Activated naive CD4-positive, alpha-beta T cell treated with anti-CD3 and anti-CD28 coated beads, Interleukin-2, amount 10 ng/mL, durations not matched to agents 7 days and 5 days (primary cell): ENCODE measurements at regions not wholly inside any gene's neighbourhood (a gene's known extent, or its start where the extent isn't known, plus 50 kb on each side); places are given as distances from the start of the nearest gene placed in this dataset.
"Not testable (repeated sequence)": the region's sequence is repeated elsewhere in the genome, so short reads cannot be mapped to it uniquely, and the experiment has no call there.

ENCODE experiments used
- CTCF ChIA-PET: fragments of 350-600 bp; sonication (Branson Sonifier 250); formaldehyde crosslinking; loops from one replicate; lab custom pipeline; 2021; ENCODE audit warnings: antibody characterized with exemption; lab: Charles Lee
- DNase-seq: peaks from one replicate; pipeline ENCODE4 v3.0.0-alpha.2; 2020
- H3K27ac Mint-ChIP-seq: one replicate; pipeline ENCODE4 v1.8.0; 2021; ENCODE audit warnings: mild to moderate bottlenecking, moderate library complexity, mixed read lengths
- H3K27me3 Mint-ChIP-seq: one replicate; pipeline ENCODE4 v1.8.0; 2021; ENCODE audit warnings: mild to moderate bottlenecking, mixed read lengths
- H3K36me3 Mint-ChIP-seq: one replicate; pipeline ENCODE4 v1.8.0; 2021; ENCODE audit warnings: mixed read lengths
- H3K4me1 Mint-ChIP-seq: one replicate; pipeline ENCODE4 v1.8.0; 2021; ENCODE audit warnings: mixed read lengths
- H3K4me3 Mint-ChIP-seq: one replicate; pipeline ENCODE4 v1.8.0; 2021; ENCODE audit warnings: mild to moderate bottlenecking, moderate library complexity, mixed read lengths
- H3K9me3 Mint-ChIP-seq: one replicate; pipeline ENCODE4 v1.8.0; 2021; ENCODE audit warnings: mixed read lengths

GRCh38 chr12:102251005-102251404 is 53.4 kb upstream of the PMCH start:
- DNase-seq, H3K27me3 Mint-ChIP-seq, H3K27ac Mint-ChIP-seq, H3K4me3 Mint-ChIP-seq, H3K9me3 Mint-ChIP-seq, CTCF ChIA-PET, H3K4me1 Mint-ChIP-seq, H3K36me3 Mint-ChIP-seq: not testable (repeated sequence)

GRCh38 chr12:102249079-102249841 is 51.6 kb upstream of the PMCH start:
- Mint-ChIP-seq H3K27me3 (no peaks in the 10 kb centered on the region), H3K27ac (no peak overlapping the region), H3K9me3 (no peaks in the 10 kb centered on the region), H3K4me3 (no peak overlapping the region), H3K4me1 (no peaks in the 10 kb centered on the region), H3K36me3 (no peaks in the 10 kb centered on the region)
- CTCF ChIA-PET: interaction anchor here (0.5 to 1.1 kb wide), 3 partner anchors 81 to 307 kb away, joined by 3 to 4 read pairs (median 3); no protein-coding TSS in a partner anchor
- no peak for DNase-seq
